ENCODE measurements at regions not wholly inside any gene's neighbourhood (a gene's known extent, or its start where the extent isn't known, plus 50 kb on each side); places are given as distances from the start of the nearest gene placed in this dataset.

DNA sequence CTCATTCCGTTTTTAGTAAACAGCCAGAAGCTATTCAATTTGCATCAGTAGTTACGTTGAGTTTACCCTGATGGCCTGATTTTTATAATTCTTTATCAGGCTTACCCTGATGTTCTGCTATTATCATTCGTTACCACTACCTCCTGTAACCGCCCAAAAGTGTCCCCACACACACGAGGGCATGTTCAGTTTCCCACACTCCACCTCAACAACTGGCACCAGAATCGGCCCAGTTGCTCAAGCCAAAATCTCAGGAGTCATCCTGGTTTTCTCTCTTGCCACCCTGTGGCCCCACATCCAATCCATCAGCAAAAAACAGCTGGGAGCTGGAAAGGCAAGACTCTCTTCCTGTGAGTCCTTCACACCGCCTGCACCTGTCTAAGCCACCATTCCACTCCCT is 102.9 kb upstream of the RAB6C start:
- no peak for TF ChIP-seq EZH2 (IDR thresholded peaks at IDR 0.05)
- TF ChIP-seq, protein P1, sequence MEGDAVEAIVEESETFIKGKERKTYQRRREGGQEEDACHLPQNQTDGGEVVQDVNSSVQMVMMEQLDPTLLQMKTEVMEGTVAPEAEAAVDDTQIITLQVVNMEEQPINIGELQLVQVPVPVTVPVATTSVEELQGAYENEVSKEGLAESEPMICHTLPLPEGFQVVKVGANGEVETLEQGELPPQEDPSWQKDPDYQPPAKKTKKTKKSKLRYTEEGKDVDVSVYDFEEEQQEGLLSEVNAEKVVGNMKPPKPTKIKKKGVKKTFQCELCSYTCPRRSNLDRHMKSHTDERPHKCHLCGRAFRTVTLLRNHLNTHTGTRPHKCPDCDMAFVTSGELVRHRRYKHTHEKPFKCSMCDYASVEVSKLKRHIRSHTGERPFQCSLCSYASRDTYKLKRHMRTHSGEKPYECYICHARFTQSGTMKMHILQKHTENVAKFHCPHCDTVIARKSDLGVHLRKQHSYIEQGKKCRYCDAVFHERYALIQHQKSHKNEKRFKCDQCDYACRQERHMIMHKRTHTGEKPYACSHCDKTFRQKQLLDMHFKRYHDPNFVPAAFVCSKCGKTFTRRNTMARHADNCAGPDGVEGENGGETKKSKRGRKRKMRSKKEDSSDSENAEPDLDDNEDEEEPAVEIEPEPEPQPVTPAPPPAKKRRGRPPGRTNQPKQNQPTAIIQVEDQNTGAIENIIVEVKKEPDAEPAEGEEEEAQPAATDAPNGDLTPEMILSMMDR (IDR thresholded peaks at IDR 0.05) = no peak

Measured in neural progenitor cell (in vitro differentiated cells).